ENCODE measurements at regions not wholly inside any gene's neighbourhood (a gene's known extent, or its start where the extent isn't known, plus 50 kb on each side); places are given as distances from the start of the nearest gene placed in this dataset.

GRCh38 chr2:236972491-236973342, 113.0 kb upstream of the COPS8 start:
- TF ChIP-seq EP300 (conservative IDR thresholded peaks at IDR 0.05; ENCODE audit: poor library complexity, severe bottlenecking) = no peak
- TF ChIP-seq EZH2 (IDR thresholded peaks at IDR 0.05; ENCODE audit: borderline replicate concordance, insufficient read depth, low read length, poor library complexity, severe bottlenecking) = no peak
- TF ChIP-seq, protein P1, sequence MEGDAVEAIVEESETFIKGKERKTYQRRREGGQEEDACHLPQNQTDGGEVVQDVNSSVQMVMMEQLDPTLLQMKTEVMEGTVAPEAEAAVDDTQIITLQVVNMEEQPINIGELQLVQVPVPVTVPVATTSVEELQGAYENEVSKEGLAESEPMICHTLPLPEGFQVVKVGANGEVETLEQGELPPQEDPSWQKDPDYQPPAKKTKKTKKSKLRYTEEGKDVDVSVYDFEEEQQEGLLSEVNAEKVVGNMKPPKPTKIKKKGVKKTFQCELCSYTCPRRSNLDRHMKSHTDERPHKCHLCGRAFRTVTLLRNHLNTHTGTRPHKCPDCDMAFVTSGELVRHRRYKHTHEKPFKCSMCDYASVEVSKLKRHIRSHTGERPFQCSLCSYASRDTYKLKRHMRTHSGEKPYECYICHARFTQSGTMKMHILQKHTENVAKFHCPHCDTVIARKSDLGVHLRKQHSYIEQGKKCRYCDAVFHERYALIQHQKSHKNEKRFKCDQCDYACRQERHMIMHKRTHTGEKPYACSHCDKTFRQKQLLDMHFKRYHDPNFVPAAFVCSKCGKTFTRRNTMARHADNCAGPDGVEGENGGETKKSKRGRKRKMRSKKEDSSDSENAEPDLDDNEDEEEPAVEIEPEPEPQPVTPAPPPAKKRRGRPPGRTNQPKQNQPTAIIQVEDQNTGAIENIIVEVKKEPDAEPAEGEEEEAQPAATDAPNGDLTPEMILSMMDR (IDR thresholded peaks at IDR 0.05; ENCODE audit: poor library complexity, severe bottlenecking) = no peak
- TF ChIP-seq POLR2AphosphoS5 (IDR thresholded peaks at IDR 0.05) = no peak
- TF ChIP-seq TAF1 (IDR thresholded peaks at IDR 0.05; ENCODE audit: low read depth) = no peak
- no peak for TF ChIP-seq SMC3 (conservative IDR thresholded peaks at IDR 0.05; ENCODE audit: poor library complexity)
- no peak for TF ChIP-seq RAD21 (conservative IDR thresholded peaks at IDR 0.05)

All from neural cell (in vitro differentiated cells).